WI38 (cell line): ENCODE measurements at regions not wholly inside any gene's neighbourhood (a gene's known extent, or its start where the extent isn't known, plus 50 kb on each side); places are given as distances from the start of the nearest gene placed in this dataset.

Experiments used
- H3K4me3 ChIP-seq: 2 replicates; pipeline ENCODE4 v1.5.1; 2011; ENCODE audit warnings: low read depth, mild to moderate bottlenecking, control low read depth, low read length
- CTCF ChIP-seq: IDR thresholded peaks from 2 replicates; pipeline ENCODE4 v1.5.1; 2012; ENCODE audit warnings: low read depth, mild to moderate bottlenecking, control low read depth, low read length

- TF ChIP-seq CTCF, result no peak
- no peak overlapping the region for H3K4me3 ChIP-seq
Measured at GRCh38 chr20:54361475-54361874, 113.9 kb upstream of the DOK5 start.

- TF ChIP-seq CTCF, result no peak
Measured at GRCh38 chr20:54362283-54362682, 113.1 kb upstream of the DOK5 start.

GRCh38 chr20:54364365-54364764 lies 111.0 kb upstream of the DOK5 start:
- no peak overlapping the region for H3K4me3 ChIP-seq
- TF ChIP-seq CTCF, result no peak

More at GRCh38 chr20:54362283-54362682, 113.1 kb upstream of the DOK5 start:
- H3K4me3 ChIP-seq, result no peak overlapping the region

- no peak overlapping the region for H3K4me3 ChIP-seq
- no peak for TF ChIP-seq CTCF
Measured at GRCh38 chr20:54364919-54365318, 110.5 kb upstream of the DOK5 start.

- no peak for TF ChIP-seq CTCF
Measured at GRCh38 chr20:54366669-54367344, 108.6 kb upstream of the DOK5 start.

GRCh38 chr20:54368570-54368969 lies 106.8 kb upstream of the DOK5 start:
- H3K4me3 ChIP-seq, result no peak overlapping the region
- TF ChIP-seq CTCF, result no peak

More at GRCh38 chr20:54366669-54367344, 108.6 kb upstream of the DOK5 start:
- H3K4me3 ChIP-seq, result no peak overlapping the region

GRCh38 chr20:54372313-54372712 lies 103.1 kb upstream of the DOK5 start:
- no peak for TF ChIP-seq CTCF
- no peak overlapping the region for H3K4me3 ChIP-seq
